Mesendoderm (in vitro differentiated cells): ENCODE measurements at regions not wholly inside any gene's neighbourhood (a gene's known extent, or its start where the extent isn't known, plus 50 kb on each side); places are given as distances from the start of the nearest gene placed in this dataset.

ENCODE experiments used
- DNase-seq: peaks from one replicate; pipeline ENCODE4 v3.0.0; 2013
- H2AK5ac ChIP-seq: 2 replicates; pipeline ENCODE4 v1.6.1; 2013; ENCODE audit warnings: low read length, inconsistent platforms
- H2BK120ac ChIP-seq: 2 replicates; pipeline ENCODE4 v1.6.1; 2013; ENCODE audit warnings: low read depth, mild to moderate bottlenecking, low read length, moderate library complexity, mixed read lengths
- H2BK15ac ChIP-seq: replicated peaks from 2 replicates; pipeline ENCODE4 v1.6.1; 2013; ENCODE audit warnings: low read depth, mild to moderate bottlenecking, moderate library complexity
- H2BK5ac ChIP-seq: 2 replicates; pipeline ENCODE4 v1.6.1; 2013; ENCODE audit warnings: low read length, inconsistent platforms
- H3K18ac ChIP-seq: 2 replicates; pipeline ENCODE4 v1.6.1; 2013; ENCODE audit warnings: mild to moderate bottlenecking, low read length, mixed read lengths
- H3K23ac ChIP-seq: one replicate; pipeline ENCODE4 v1.6.1; 2013; ENCODE audit warnings: low read length
- H3K27ac ChIP-seq: 2 replicates; pipeline ENCODE4 v1.5.1; 2013; ENCODE audit warnings: low read depth, mild to moderate bottlenecking, inconsistent platforms, low read length, moderate library complexity
- H3K27me3 ChIP-seq: 2 replicates; pipeline ENCODE4 v1.6.1; 2013; ENCODE audit warnings: low read length, control low read depth, mild to moderate bottlenecking, inconsistent platforms; ENCODE audit not compliant: insufficient read depth, poor library complexity
- H3K36me3 ChIP-seq: 2 replicates; pipeline ENCODE4 v1.6.1; 2013; ENCODE audit warnings: low read length, inconsistent platforms; ENCODE audit not compliant: control insufficient read depth, insufficient read depth
- H3K4ac ChIP-seq: one replicate; pipeline ENCODE4 v1.6.1; 2013; ENCODE audit warnings: low read depth, mild to moderate bottlenecking, low read length, moderate library complexity
- H3K4me1 ChIP-seq: 2 replicates; pipeline ENCODE4 v1.6.1; 2013; ENCODE audit warnings: low read depth, low read length, inconsistent platforms; ENCODE audit not compliant: control insufficient read depth
- H3K4me2 ChIP-seq: 2 replicates; pipeline ENCODE4 v1.6.1; 2013; ENCODE audit warnings: low read length
- H3K4me3 ChIP-seq: 2 replicates; pipeline ENCODE4 v1.5.1; 2013; ENCODE audit warnings: mild to moderate bottlenecking, low read length
- H3K56ac ChIP-seq: one replicate; pipeline ENCODE4 v1.6.1; 2013; ENCODE audit warnings: low read length
- H3K79me1 ChIP-seq: 2 replicates; pipeline ENCODE4 v1.6.1; 2013; ENCODE audit warnings: low read length, inconsistent platforms
- H3K79me2 ChIP-seq: 2 replicates; pipeline ENCODE4 v1.6.1; 2013; ENCODE audit warnings: mild to moderate bottlenecking, low read length; ENCODE audit not compliant: control insufficient read depth, insufficient read depth
- H3K9ac ChIP-seq: 2 replicates; pipeline ENCODE4 v1.6.1; 2013; ENCODE audit warnings: low read length, inconsistent platforms
- H4K5ac ChIP-seq: one replicate; pipeline ENCODE4 v1.6.1; 2013; ENCODE audit warnings: low read length
- H4K8ac ChIP-seq: one replicate; pipeline ENCODE4 v1.6.1; 2013; ENCODE audit warnings: low read depth, mild to moderate bottlenecking, control low read depth, low read length, moderate library complexity
- WGBS: extraction: QIAGEN DNeasy Blood & Tissue Kit; methylation state at CpG from one replicate; pipeline ENCODE4 v1.1.7; 2013; ENCODE audit warnings: low lambda C conversion rate, missing lambda C conversion rate; ENCODE audit not compliant: insufficient coverage; ENCODE audit errors: extremely low coverage; 5-methylcytosine and 5-hydroxymethylcytosine counted together

DNA sequence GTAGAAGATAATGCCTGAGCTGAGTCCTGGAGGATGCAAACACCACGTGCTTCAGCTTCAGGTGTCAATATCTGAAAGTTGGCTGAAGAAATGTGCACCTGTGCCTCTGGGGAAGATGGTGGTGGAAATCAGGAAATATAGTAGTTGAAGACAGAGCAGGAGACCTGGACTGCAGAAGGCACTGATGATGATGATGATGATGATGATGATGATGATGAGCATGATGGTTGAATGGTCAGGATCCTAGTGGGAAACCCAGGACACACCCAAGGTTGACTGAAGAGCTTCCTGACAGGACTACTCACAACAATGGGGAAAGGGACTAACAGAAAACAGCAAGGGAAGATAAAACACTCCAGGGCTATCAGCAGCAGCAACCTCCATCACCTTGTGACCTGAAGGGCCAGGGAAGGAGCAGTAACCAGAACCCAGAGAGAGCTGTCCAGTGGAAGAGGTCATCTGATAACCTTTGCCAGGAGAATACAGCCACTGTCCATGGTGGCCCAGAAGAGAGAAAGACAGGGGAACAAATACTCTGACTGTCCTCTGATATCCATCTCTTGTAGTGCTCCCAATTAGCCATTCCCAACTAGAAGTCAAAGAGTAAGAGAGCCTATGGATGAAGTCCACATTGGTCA is 170.3 kb downstream of the TSHZ3 start:
- Histone ChIP-seq H2BK15ac (no peak overlapping the region), H3K79me2 (no peaks in the 10 kb centered on the region), H3K4ac (no peak overlapping the region), H3K4me3 (no peak overlapping the region), H3K18ac (no peak overlapping the region), H3K9ac (no peak overlapping the region), H3K4me2 (no peak overlapping the region), H2AK5ac (no peak overlapping the region), H2BK5ac (no peak overlapping the region), H3K56ac (no peak overlapping the region), H3K36me3 (no peaks in the 10 kb centered on the region), H2BK120ac (no peak overlapping the region), H3K4me1 (no peaks in the 10 kb centered on the region), H3K79me1 (no peaks in the 10 kb centered on the region), H4K8ac (no peak overlapping the region), H3K23ac (no peak overlapping the region), H3K27ac (no peak overlapping the region), H4K5ac (no peak overlapping the region), H3K27me3 (no peaks in the 10 kb centered on the region)
- DNase-seq: no peak
- WGBS: no CpG with 5 or more reads among the region's 1 CpG

DNA sequence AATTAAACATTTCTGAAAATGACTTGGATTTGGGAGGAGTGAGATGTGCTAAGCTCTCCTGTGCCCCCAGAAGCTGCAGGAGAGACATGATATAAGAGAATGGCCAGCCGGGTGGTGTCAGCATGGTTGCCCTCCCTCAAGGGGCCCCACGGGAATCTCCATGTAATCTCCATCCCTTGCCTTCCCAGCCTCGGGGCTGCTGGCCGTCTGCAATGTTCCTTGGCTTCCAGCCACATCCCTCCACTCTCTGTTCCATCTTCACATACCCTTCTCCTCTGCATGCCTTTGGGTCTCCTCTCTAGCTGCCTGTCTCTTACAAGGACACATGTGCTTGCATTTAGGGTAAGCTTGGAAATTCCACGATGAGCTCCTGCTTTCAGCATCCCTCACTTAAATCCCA is 172.0 kb downstream of the TSHZ3 start:
- WGBS: no CpG with 5 or more reads among the region's 5 CpGs
- no peaks in the 10 kb centered on the region for H3K4me1 ChIP-seq

GRCh38 chr19:31175564-31176348 is 173.5 kb downstream of the TSHZ3 start:
- no peak for DNase-seq
- WGBS: no CpG with 5 or more reads among the region's 3 CpGs

More for the DNA sequence above, 172.0 kb downstream of the TSHZ3 start:
- Histone ChIP-seq H2BK120ac (no peak overlapping the region), H3K79me2 (no peaks in the 10 kb centered on the region), H3K79me1 (no peaks in the 10 kb centered on the region), H3K27ac (no peak overlapping the region), H2BK15ac (no peak overlapping the region), H3K4me2 (no peak overlapping the region), H3K9ac (no peak overlapping the region), H3K23ac (no peak overlapping the region), H2BK5ac (no peak overlapping the region), H3K18ac (no peak overlapping the region), H3K36me3 (no peaks in the 10 kb centered on the region), H2AK5ac (no peak overlapping the region), H3K27me3 (no peaks in the 10 kb centered on the region), H3K4me3 (no peak overlapping the region), H3K56ac (no peak overlapping the region), H4K5ac (no peak overlapping the region), H3K4ac (no peak overlapping the region), H4K8ac (no peak overlapping the region)
- no peak for DNase-seq

GRCh38 chr19:31174948-31175347 is 174.3 kb downstream of the TSHZ3 start:
- no CpG with 5 or more reads among the region's 5 CpGs for WGBS
- no peaks in the 10 kb centered on the region for H3K36me3 ChIP-seq
- no peak overlapping the region for H3K4me3 ChIP-seq
- no peak overlapping the region for H2AK5ac ChIP-seq
- no peak overlapping the region for H2BK15ac ChIP-seq
- H4K5ac ChIP-seq: no peak overlapping the region
- H3K4me2 ChIP-seq: no peak overlapping the region
- DNase-seq: no peak
- H3K4me1 ChIP-seq: no peaks in the 10 kb centered on the region
- H3K18ac ChIP-seq: no peak overlapping the region
- H3K4ac ChIP-seq: no peak overlapping the region
- no peaks in the 10 kb centered on the region for H3K79me1 ChIP-seq
- H4K8ac ChIP-seq: no peak overlapping the region
- no peak overlapping the region for H2BK120ac ChIP-seq
- H3K23ac ChIP-seq: no peak overlapping the region
- H3K27ac ChIP-seq: no peak overlapping the region
- no peak overlapping the region for H3K56ac ChIP-seq
- no peaks in the 10 kb centered on the region for H3K27me3 ChIP-seq
- H2BK5ac ChIP-seq: no peak overlapping the region
- H3K9ac ChIP-seq: no peak overlapping the region
- no peaks in the 10 kb centered on the region for H3K79me2 ChIP-seq

More at GRCh38 chr19:31175564-31176348, 173.5 kb downstream of the TSHZ3 start:
- Histone ChIP-seq H3K27me3 (no peaks in the 10 kb centered on the region), H3K56ac (no peak overlapping the region), H3K4me2 (no peak overlapping the region), H3K4ac (no peak overlapping the region), H3K4me3 (no peak overlapping the region), H3K9ac (no peak overlapping the region), H3K36me3 (no peaks in the 10 kb centered on the region), H2BK15ac (no peak overlapping the region), H4K8ac (no peak overlapping the region), H3K4me1 (no peaks in the 10 kb centered on the region), H3K27ac (no peak overlapping the region), H2AK5ac (no peak overlapping the region), H3K23ac (no peak overlapping the region), H3K79me1 (no peaks in the 10 kb centered on the region), H2BK5ac (no peak overlapping the region), H4K5ac (no peak overlapping the region), H3K18ac (no peak overlapping the region), H2BK120ac (no peak overlapping the region), H3K79me2 (no peaks in the 10 kb centered on the region)

GRCh38 chr19:31173991-31174390 is 175.2 kb downstream of the TSHZ3 start:
- H3K27me3 ChIP-seq: no peaks in the 10 kb centered on the region
- no peaks in the 10 kb centered on the region for H3K4me1 ChIP-seq
- H3K9ac ChIP-seq: no peak overlapping the region

More at GRCh38 chr19:31173991-31174390, 175.2 kb downstream of the TSHZ3 start:
- Histone ChIP-seq H4K8ac (no peak overlapping the region), H3K79me1 (no peaks in the 10 kb centered on the region), H3K18ac (no peak overlapping the region), H3K56ac (no peak overlapping the region), H4K5ac (no peak overlapping the region), H3K4me3 (no peak overlapping the region), H2AK5ac (no peak overlapping the region), H3K23ac (no peak overlapping the region), H3K4me2 (no peak overlapping the region), H3K36me3 (no peaks in the 10 kb centered on the region), H2BK5ac (no peak overlapping the region), H3K4ac (no peak overlapping the region), H2BK120ac (no peak overlapping the region), H3K27ac (no peak overlapping the region), H3K79me2 (no peaks in the 10 kb centered on the region), H2BK15ac (no peak overlapping the region)
- no CpG with 5 or more reads among the region's 4 CpGs for WGBS
- DNase-seq: no peak
